ENCODE measurements at regions not wholly inside any gene's neighbourhood (a gene's known extent, or its start where the extent isn't known, plus 50 kb on each side); places are given as distances from the start of the nearest gene placed in this dataset.
"Not testable (repeated sequence)": the region's sequence is repeated elsewhere in the genome, so short reads cannot be mapped to it uniquely, and the experiment has no call there.

- Histone ChIP-seq H3K4me1 (ENCODE audit: control insufficient read depth in 2 of 2, insufficient read depth in 2 of 2, low read length in 1 of 2) (no peaks in the 10 kb centered on the region), H3K4me3 (ENCODE audit: low read depth in 1 of 2, low read length in 2 of 2) (no peak overlapping the region), H3K27me3 (ENCODE audit: control insufficient read depth in 1 of 2, insufficient read depth in 2 of 2, low read length in 2 of 2) (peaks cover 0 to 2% of the 10 kb centered on the region in 2 donors), H3K9me3 (ENCODE audit: control insufficient read depth in 2 of 2, insufficient read depth in 1 of 2, low read depth in 1 of 2, low read length in 1 of 2) (no peaks in the 10 kb centered on the region), H3K36me3 (ENCODE audit: control insufficient read depth in 2 of 2, insufficient read depth in 2 of 2, low read length in 1 of 2) (no peaks in the 10 kb centered on the region), H3K27ac (ENCODE audit: low read depth in 2 of 2, low read length in 1 of 2) (no peak overlapping the region)
- 72% methylated on average over 4 of the region's 4 CpGs for WGBS, 2 donors
These were observed 207.7 kb upstream of the CRIM1 start for GRCh38 chr2:36147670-36148390.

- Histone ChIP-seq H3K27me3 (ENCODE audit: control insufficient read depth in 1 of 2, insufficient read depth in 2 of 2, low read length in 2 of 2) (peaks cover 0 to 2% of the 10 kb centered on the region in 2 donors), H3K9me3 (ENCODE audit: control insufficient read depth in 2 of 2, insufficient read depth in 1 of 2, low read depth in 1 of 2, low read length in 1 of 2) (no peaks in the 10 kb centered on the region), H3K4me3 (ENCODE audit: low read depth in 1 of 2, low read length in 2 of 2) (no peak overlapping the region), H3K27ac (ENCODE audit: low read depth in 2 of 2, low read length in 1 of 2) (no peak overlapping the region), H3K36me3 (ENCODE audit: control insufficient read depth in 2 of 2, insufficient read depth in 2 of 2, low read length in 1 of 2) (no peaks in the 10 kb centered on the region), H3K4me1 (ENCODE audit: control insufficient read depth in 2 of 2, insufficient read depth in 2 of 2, low read length in 1 of 2) (no peaks in the 10 kb centered on the region)
- whole genome bisulfite sequencing, 2 donors: 84 to 86% methylated on average over 5 of the region's 5 CpGs
These were observed 208.8 kb upstream of the CRIM1 start for GRCh38 chr2:36146765-36147164.

- H3K4me1 ChIP-seq (ENCODE audit: control insufficient read depth in 2 of 2, insufficient read depth in 2 of 2, low read length in 1 of 2): no peaks in the 10 kb centered on the region
- no peak overlapping the region for H3K4me3 ChIP-seq (ENCODE audit: low read depth in 1 of 2, low read length in 2 of 2)
- no peaks in the 10 kb centered on the region for H3K36me3 ChIP-seq (ENCODE audit: control insufficient read depth in 2 of 2, insufficient read depth in 2 of 2, low read length in 1 of 2)
- H3K27me3 ChIP-seq (ENCODE audit: control insufficient read depth in 1 of 2, insufficient read depth in 2 of 2, low read length in 2 of 2): no peaks in the 10 kb centered on the region
- H3K9me3 ChIP-seq (ENCODE audit: control insufficient read depth in 2 of 2, insufficient read depth in 1 of 2, low read depth in 1 of 2, low read length in 1 of 2): no peaks in the 10 kb centered on the region
- H3K27ac ChIP-seq (ENCODE audit: low read depth in 2 of 2, low read length in 1 of 2): no peak overlapping the region
These were observed 215.2 kb upstream of the CRIM1 start for GRCh38 chr2:36140391-36140790.

- 73 to 83% methylated on average over 3 of the region's 3 CpGs for WGBS, 2 donors
- no peaks in the 10 kb centered on the region for H3K4me1 ChIP-seq (ENCODE audit: control insufficient read depth in 2 of 2, insufficient read depth in 2 of 2, low read length in 1 of 2)
- H3K4me3 ChIP-seq (ENCODE audit: low read depth in 1 of 2, low read length in 2 of 2): no peak overlapping the region
- H3K27me3 ChIP-seq (ENCODE audit: control insufficient read depth in 1 of 2, insufficient read depth in 2 of 2, low read length in 2 of 2): no peaks in the 10 kb centered on the region
- no peaks in the 10 kb centered on the region for H3K36me3 ChIP-seq (ENCODE audit: control insufficient read depth in 2 of 2, insufficient read depth in 2 of 2, low read length in 1 of 2)
- H3K27ac ChIP-seq (ENCODE audit: low read depth in 2 of 2, low read length in 1 of 2): no peak overlapping the region
- no peaks in the 10 kb centered on the region for H3K9me3 ChIP-seq (ENCODE audit: control insufficient read depth in 2 of 2, insufficient read depth in 1 of 2, low read depth in 1 of 2, low read length in 1 of 2)
These were observed 218.0 kb upstream of the CRIM1 start for GRCh38 chr2:36137612-36138011.

- H3K36me3 ChIP-seq (ENCODE audit: control insufficient read depth in 2 of 2, insufficient read depth in 2 of 2, low read length in 1 of 2): no peaks in the 10 kb centered on the region
- no peaks in the 10 kb centered on the region for H3K9me3 ChIP-seq (ENCODE audit: control insufficient read depth in 2 of 2, insufficient read depth in 1 of 2, low read depth in 1 of 2, low read length in 1 of 2)
- H3K27me3 ChIP-seq (ENCODE audit: control insufficient read depth in 1 of 2, insufficient read depth in 2 of 2, low read length in 2 of 2): no peaks in the 10 kb centered on the region
- no peak overlapping the region for H3K4me3 ChIP-seq (ENCODE audit: low read depth in 1 of 2, low read length in 2 of 2)
- H3K27ac ChIP-seq (ENCODE audit: low read depth in 2 of 2, low read length in 1 of 2): no peak overlapping the region
- H3K4me1 ChIP-seq (ENCODE audit: control insufficient read depth in 2 of 2, insufficient read depth in 2 of 2, low read length in 1 of 2): no peaks in the 10 kb centered on the region
These were observed 221.3 kb upstream of the CRIM1 start for GRCh38 chr2:36134281-36134680.

GRCh38 chr2:36128359-36128758, 227.2 kb upstream of the CRIM1 start:
- WGBS, 2 donors: 84 to 96% methylated on average over 2 of the region's 2 CpGs
- H3K4me1 ChIP-seq (ENCODE audit: control insufficient read depth in 2 of 2, insufficient read depth in 2 of 2, low read length in 1 of 2): no peaks in the 10 kb centered on the region
- no peaks in the 10 kb centered on the region for H3K9me3 ChIP-seq (ENCODE audit: control insufficient read depth in 2 of 2, insufficient read depth in 1 of 2, low read depth in 1 of 2, low read length in 1 of 2)
- H3K4me3 ChIP-seq (ENCODE audit: low read depth in 1 of 2, low read length in 2 of 2): no peak overlapping the region
- no peak overlapping the region for H3K27ac ChIP-seq (ENCODE audit: low read depth in 2 of 2, low read length in 1 of 2)
- no peaks in the 10 kb centered on the region for H3K36me3 ChIP-seq (ENCODE audit: control insufficient read depth in 2 of 2, insufficient read depth in 2 of 2, low read length in 1 of 2)
- H3K27me3 ChIP-seq (ENCODE audit: control insufficient read depth in 1 of 2, insufficient read depth in 2 of 2, low read length in 2 of 2): no peaks in the 10 kb centered on the region

- no peak overlapping the region for H3K27ac ChIP-seq (ENCODE audit: low read depth in 2 of 2, low read length in 1 of 2)
- 82 to 83% methylated on average over 7 of the region's 7 CpGs for WGBS, 2 donors
- H3K36me3 ChIP-seq (ENCODE audit: control insufficient read depth in 2 of 2, insufficient read depth in 2 of 2, low read length in 1 of 2): no peaks in the 10 kb centered on the region
- no peaks in the 10 kb centered on the region for H3K27me3 ChIP-seq (ENCODE audit: control insufficient read depth in 1 of 2, insufficient read depth in 2 of 2, low read length in 2 of 2)
- no peaks in the 10 kb centered on the region for H3K4me1 ChIP-seq (ENCODE audit: control insufficient read depth in 2 of 2, insufficient read depth in 2 of 2, low read length in 1 of 2)
- no peaks in the 10 kb centered on the region for H3K9me3 ChIP-seq (ENCODE audit: control insufficient read depth in 2 of 2, insufficient read depth in 1 of 2, low read depth in 1 of 2, low read length in 1 of 2)
- no peak overlapping the region for H3K4me3 ChIP-seq (ENCODE audit: low read depth in 1 of 2, low read length in 2 of 2)
These were observed 229.9 kb upstream of the CRIM1 start for GRCh38 chr2:36125702-36126101.

GRCh38 chr2:36123995-36124394, 231.6 kb upstream of the CRIM1 start:
- H3K4me3 ChIP-seq (ENCODE audit: low read depth in 1 of 2, low read length in 2 of 2): no peak overlapping the region
- H3K27me3 ChIP-seq (ENCODE audit: control insufficient read depth in 1 of 2, insufficient read depth in 2 of 2, low read length in 2 of 2): no peaks in the 10 kb centered on the region
- 74 to 84% methylated on average over 2 of the region's 2 CpGs for WGBS, 2 donors
- no peaks in the 10 kb centered on the region for H3K36me3 ChIP-seq (ENCODE audit: control insufficient read depth in 2 of 2, insufficient read depth in 2 of 2, low read length in 1 of 2)
- no peak overlapping the region for H3K27ac ChIP-seq (ENCODE audit: low read depth in 2 of 2, low read length in 1 of 2)
- H3K9me3 ChIP-seq (ENCODE audit: control insufficient read depth in 2 of 2, insufficient read depth in 1 of 2, low read depth in 1 of 2, low read length in 1 of 2): no peaks in the 10 kb centered on the region
- H3K4me1 ChIP-seq (ENCODE audit: control insufficient read depth in 2 of 2, insufficient read depth in 2 of 2, low read length in 1 of 2): no peaks in the 10 kb centered on the region

GRCh38 chr2:36097022-36097421, 258.6 kb upstream of the CRIM1 start:
- no peaks in the 10 kb centered on the region for H3K9me3 ChIP-seq (ENCODE audit: control insufficient read depth in 2 of 2, insufficient read depth in 1 of 2, low read depth in 1 of 2, low read length in 1 of 2)
- no peaks in the 10 kb centered on the region for H3K36me3 ChIP-seq (ENCODE audit: control insufficient read depth in 2 of 2, insufficient read depth in 2 of 2, low read length in 1 of 2)
- H3K27me3 ChIP-seq (ENCODE audit: control insufficient read depth in 1 of 2, insufficient read depth in 2 of 2, low read length in 2 of 2): no peaks in the 10 kb centered on the region
- no peaks in the 10 kb centered on the region for H3K4me1 ChIP-seq (ENCODE audit: control insufficient read depth in 2 of 2, insufficient read depth in 2 of 2, low read length in 1 of 2)
- H3K4me3 ChIP-seq (ENCODE audit: low read depth in 1 of 2, low read length in 2 of 2): no peak overlapping the region
- no peak overlapping the region for H3K27ac ChIP-seq (ENCODE audit: low read depth in 2 of 2, low read length in 1 of 2)
- WGBS, 2 donors: 42 to 60% methylated on average over 3 of the region's 3 CpGs

GRCh38 chr2:36091844-36092741, 263.5 kb upstream of the CRIM1 start:
- not testable (repeated sequence) for H3K27ac ChIP-seq (ENCODE audit: low read depth in 2 of 2, low read length in 1 of 2)

More at GRCh38 chr2:36091844-36092741, 263.5 kb upstream of the CRIM1 start:
- H3K9me3 ChIP-seq (ENCODE audit: control insufficient read depth in 2 of 2, insufficient read depth in 1 of 2, low read depth in 1 of 2, low read length in 1 of 2); H3K36me3 ChIP-seq (ENCODE audit: control insufficient read depth in 2 of 2, insufficient read depth in 2 of 2, low read length in 1 of 2); H3K4me1 ChIP-seq (ENCODE audit: control insufficient read depth in 2 of 2, insufficient read depth in 2 of 2, low read length in 1 of 2); H3K4me3 ChIP-seq (ENCODE audit: low read depth in 1 of 2, low read length in 2 of 2); H3K27me3 ChIP-seq (ENCODE audit: control insufficient read depth in 1 of 2, insufficient read depth in 2 of 2, low read length in 2 of 2): not testable (repeated sequence)
- WGBS, 2 donors: 92% methylated on average over 26 of the region's 26 CpGs
